HCT116 (cell line): ENCODE measurements at regions not wholly inside any gene's neighbourhood (a gene's known extent, or its start where the extent isn't known, plus 50 kb on each side); places are given as distances from the start of the nearest gene placed in this dataset.

Source experiments
- CBX3 ChIP-seq: IDR thresholded peaks from 2 replicates; pipeline ENCODE4 v1.6.1; 2012; ENCODE audit warnings: low read depth
- CTCF ChIP-seq, 3 experiments: fragments of 200-600 bp in 1 of 3; sonication (generic) in 1 of 3; IDR thresholded peaks in 2 of 3; conservative IDR thresholded peaks in 1 of 3; 2 replicates each; pipeline ENCODE4 v1.5.1; 2012 to 2017; ENCODE audit warnings: low read depth in 2 of 3, low read length in 2 of 3, antibody characterized with exemption in 1 of 3, borderline replicate concordance in 1 of 3, control low read depth in 1 of 3, mild to moderate bottlenecking in 1 of 3, mixed read lengths in 1 of 3, mixed run types in 1 of 3, moderate library complexity in 1 of 3; ENCODE audit not compliant: insufficient read depth in 1 of 3
- EZH2 ChIP-seq: fragments of 200-600 bp; sonication (generic); IDR thresholded peaks from 2 replicates; pipeline ENCODE4 v1.6.1; 2017; ENCODE audit warnings: antibody characterized with exemption, mixed run types
- EZH2phosphoT487 ChIP-seq: fragments of 200-600 bp; IDR thresholded peaks from 2 replicates; pipeline ENCODE4 v1.6.1; 2018; ENCODE audit warnings: antibody characterized with exemption, borderline replicate concordance
- MAX ChIP-seq: IDR thresholded peaks from 2 replicates; pipeline ENCODE4 v1.6.1; 2012
- POLR2A ChIP-seq: IDR thresholded peaks from 2 replicates; pipeline ENCODE4 v1.7.0; 2011; ENCODE audit warnings: borderline replicate concordance; ENCODE audit not compliant: insufficient read depth, insufficient read length; ENCODE audit errors: extremely low read depth
- REST ChIP-seq: IDR thresholded peaks from 2 replicates; pipeline ENCODE4 v1.6.1; 2012; ENCODE audit warnings: low read depth
- SIN3A ChIP-seq: IDR thresholded peaks from 2 replicates; pipeline ENCODE4 v1.6.1; 2012; ENCODE audit warnings: low read depth

GRCh38 chr21:14645702-14646101 is 99.6 kb upstream of the SAMSN1 start:
- TF ChIP-seq POLR2A = no peak
- no peak for TF ChIP-seq CTCF (IDR thresholded peaks at IDR 0.05 in 2 of 3, conservative IDR thresholded peaks at IDR 0.05 in 1 of 3; ENCODE audit: borderline replicate concordance in 1 of 3, insufficient read depth in 1 of 3, low read depth in 2 of 3, low read length in 2 of 3)
- TF ChIP-seq CBX3 = no peak
- TF ChIP-seq EZH2 = no peak
- TF ChIP-seq SIN3A = no peak
- no peak for TF ChIP-seq EZH2phosphoT487
- TF ChIP-seq MAX = no peak
- TF ChIP-seq REST = no peak
